WTC11 (cell line): ENCODE measurements at regions not wholly inside any gene's neighbourhood (a gene's known extent, or its start where the extent isn't known, plus 50 kb on each side); places are given as distances from the start of the nearest gene placed in this dataset.

Experiments used
- ATAC-seq: fragments of 200-7000 bp; cut with Tn5 transposase; 2 replicates; pipeline ENCODE4 v1.10.0; 2021; ENCODE audit warnings: mild to moderate bottlenecking, moderate library complexity
- CTCF ChIA-PET: fragments of 300-600 bp; sonication (Branson Sonifier 250); formaldehyde crosslinking; loops from one replicate; lab custom pipeline; 2021; ENCODE audit warnings: antibody characterized with exemption; lab: Charles Lee
- POLR2A ChIA-PET: fragments of 350-600 bp; sonication (Branson Sonifier 250); formaldehyde crosslinking; loops from one replicate; lab custom pipeline; 2021; ENCODE audit warnings: antibody characterized with exemption; lab: Charles Lee
- DNase-seq: peaks from one replicate; pipeline ENCODE4 v3.0.0; 2021; ENCODE audit warnings: low spot score
- H3K27ac Mint-ChIP-seq: 2 replicates; pipeline ENCODE4 v1.8.0; 2021; ENCODE audit warnings: mixed read lengths
- H3K27me3 Mint-ChIP-seq: 2 replicates; pipeline ENCODE4 v1.8.0; 2021; ENCODE audit warnings: low read depth, mild to moderate bottlenecking, moderate library complexity, mixed read lengths
- H3K36me3 Mint-ChIP-seq: 2 replicates; pipeline ENCODE4 v1.8.0; 2021; ENCODE audit warnings: mixed read lengths
- H3K4me1 Mint-ChIP-seq: 2 replicates; pipeline ENCODE4 v1.8.0; 2022; ENCODE audit warnings: mixed read lengths
- H3K4me3 Mint-ChIP-seq: 2 replicates; pipeline ENCODE4 v1.8.0; 2021; ENCODE audit warnings: mild to moderate bottlenecking, moderate library complexity, mixed read lengths
- H3K9me3 Mint-ChIP-seq: 2 replicates; pipeline ENCODE4 v1.8.0; 2021; ENCODE audit warnings: mixed read lengths
- ATF6 ChIP-seq: sonication (generic); formaldehyde crosslinking; IDR thresholded peaks from 2 replicates; pipeline ENCODE4 v1.8.1; 2023; ENCODE audit warnings: mild to moderate bottlenecking, missing genetic modification reagents
- CBFB ChIP-seq: sonication (generic); formaldehyde crosslinking; IDR thresholded peaks from 2 replicates; pipeline ENCODE4 v1.8.1; 2022; ENCODE audit warnings: mild to moderate bottlenecking, low read depth, missing genetic modification reagents
- GRHL2 ChIP-seq: fragments of 250-450 bp; sonication (Bioruptor Pico); IDR thresholded peaks from 2 replicates; pipeline ENCODE4 v1.8.0; 2022; ENCODE audit warnings: mild to moderate bottlenecking, moderate library complexity; ENCODE audit not compliant: insufficient replicate concordance, severe bottlenecking
- JUN ChIP-seq: sonication (generic); formaldehyde crosslinking; IDR thresholded peaks from 2 replicates; pipeline ENCODE4 v1.8.0; 2023; ENCODE audit warnings: mild to moderate bottlenecking, missing genetic modification reagents
- NR3C1 ChIP-seq: sonication (generic); formaldehyde crosslinking; conservative IDR thresholded peaks from 2 replicates; pipeline ENCODE4 v1.8.1; 2023; ENCODE audit warnings: low read depth, mild to moderate bottlenecking, missing genetic modification reagents
- PREB ChIP-seq: sonication (generic); formaldehyde crosslinking; IDR thresholded peaks from 2 replicates; pipeline ENCODE4 v1.8.1; 2022; ENCODE audit warnings: mild to moderate bottlenecking, missing genetic modification reagents, moderate library complexity, borderline replicate concordance
- SMAD4 ChIP-seq: sonication (generic); formaldehyde crosslinking; IDR thresholded peaks from 2 replicates; pipeline ENCODE4 v1.8.0; 2022; ENCODE audit warnings: mild to moderate bottlenecking, missing genetic modification reagents
- SP1 ChIP-seq: sonication (generic); formaldehyde crosslinking; conservative IDR thresholded peaks from 2 replicates; pipeline ENCODE4 v1.8.1; 2022; ENCODE audit warnings: missing genetic modification reagents
- STAT6 ChIP-seq: sonication (generic); formaldehyde crosslinking; conservative IDR thresholded peaks from 2 replicates; pipeline ENCODE4 v1.8.1; 2023; ENCODE audit warnings: mild to moderate bottlenecking, low read depth, missing genetic modification reagents, moderate library complexity
- TCF7 ChIP-seq: sonication (generic); formaldehyde crosslinking; IDR thresholded peaks from 2 replicates; pipeline ENCODE4 v1.8.0; 2022; ENCODE audit warnings: mild to moderate bottlenecking, low read depth, missing genetic modification reagents, moderate library complexity
- TEAD4 ChIP-seq: sonication (generic); formaldehyde crosslinking; IDR thresholded peaks from 2 replicates; pipeline ENCODE4 v1.8.0; 2022; ENCODE audit warnings: mild to moderate bottlenecking, missing genetic modification reagents
- ZNF232 ChIP-seq: sonication (generic); formaldehyde crosslinking; IDR thresholded peaks from 2 replicates; pipeline ENCODE4 v1.8.0; 2022; ENCODE audit warnings: mild to moderate bottlenecking, missing genetic modification reagents
- ZNF263 ChIP-seq: sonication (generic); formaldehyde crosslinking; IDR thresholded peaks from 2 replicates; pipeline ENCODE4 v1.8.1; 2022; ENCODE audit warnings: low read depth, mild to moderate bottlenecking, moderate library complexity, missing genetic modification reagents
- ZNF281 ChIP-seq: sonication (generic); formaldehyde crosslinking; IDR thresholded peaks from 2 replicates; pipeline ENCODE4 v1.8.0; 2023; ENCODE audit warnings: mild to moderate bottlenecking, missing genetic modification reagents
- ZNF317 ChIP-seq: sonication (generic); formaldehyde crosslinking; IDR thresholded peaks from 2 replicates; pipeline ENCODE4 v1.8.1; 2023; ENCODE audit warnings: low read depth, mild to moderate bottlenecking, moderate library complexity, missing genetic modification reagents, borderline replicate concordance
- TF ChIP-seq, protein P1 (sequence below): sonication (generic); formaldehyde crosslinking; IDR thresholded peaks from 2 replicates; pipeline ENCODE4 v1.8.1; 2023; ENCODE audit warnings: mild to moderate bottlenecking, missing genetic modification reagents, moderate library complexity
- TF ChIP-seq, protein P2 (sequence below): sonication (generic); formaldehyde crosslinking; IDR thresholded peaks from 2 replicates; pipeline ENCODE4 v1.8.0; 2023; ENCODE audit warnings: missing genetic modification reagents
- TF ChIP-seq, protein P3 (sequence below): sonication (generic); formaldehyde crosslinking; IDR thresholded peaks from 2 replicates; pipeline ENCODE4 v1.8.1; 2022; ENCODE audit warnings: mild to moderate bottlenecking, moderate library complexity, missing genetic modification reagents

DNA sequence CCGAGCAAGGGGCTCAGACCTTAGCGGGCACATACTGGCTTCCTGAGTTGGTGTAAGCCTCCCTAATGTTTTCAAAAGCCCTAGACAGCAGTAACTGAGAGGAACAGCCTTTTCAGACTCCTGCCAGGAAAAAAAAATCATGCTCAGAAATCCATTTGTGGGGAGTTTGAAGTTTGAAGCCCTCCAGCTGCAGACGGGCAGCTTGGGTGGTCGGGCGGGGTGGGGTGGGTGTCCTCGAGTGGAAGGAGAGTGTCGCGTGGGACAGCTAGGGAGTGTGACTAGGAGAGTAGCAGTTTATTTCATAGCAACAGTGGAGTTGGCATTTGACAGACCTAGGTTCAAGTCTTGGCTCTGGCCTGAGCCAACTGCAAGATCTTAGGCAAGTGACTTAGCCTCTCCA, 90.7 kb upstream of the PITX1 start (continued):
- TF ChIP-seq STAT6 (no peak), ZNF232 (CRISPR knock-in tag) (no peak), SMAD4 (no peak)

DNA sequence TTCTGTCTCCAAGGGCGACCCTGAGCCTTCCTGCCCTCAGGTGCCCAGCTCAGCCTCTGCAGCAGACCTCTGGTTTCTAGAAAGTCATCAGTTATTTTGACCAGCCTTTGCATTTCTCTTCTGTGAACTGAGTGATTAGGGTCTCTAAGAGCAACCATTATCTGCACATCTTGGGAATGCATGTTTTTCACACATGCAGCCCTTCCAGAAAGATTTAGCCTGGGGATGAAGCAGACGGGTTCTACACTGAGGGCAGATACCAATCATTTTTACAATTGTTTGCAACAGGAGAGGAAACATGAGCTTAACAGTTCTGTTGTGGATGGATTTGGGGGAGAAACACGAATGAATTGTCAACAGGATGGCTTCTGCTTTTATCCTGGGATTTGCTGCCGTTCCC, 90.1 kb upstream of the PITX1 start:
- POLR2A ChIA-PET: no interaction called here

GRCh38 chr5:135122797-135123196, 88.8 kb upstream of the PITX1 start:
- ChIA-PET POLR2A (interaction anchor here (0.8 kb wide), 1 partner anchor 80 kb away, joined by 3 read pairs; no protein-coding TSS in a partner anchor), CTCF (no interaction called here)
- Mint-ChIP-seq H3K4me3 (no peak overlapping the region), H3K4me1 (no peaks in the 10 kb centered on the region), H3K27ac (no peak overlapping the region), H3K36me3 (no peaks in the 10 kb centered on the region), H3K27me3 (peaks cover 5% of the 10 kb centered on the region), H3K9me3 (no peaks in the 10 kb centered on the region)
- ATAC-seq: no peak
- no peak for TF ChIP-seq GRHL2 (CRISPR knock-in tag)
- DNase-seq: no peak

More for the DNA sequence above, 90.1 kb upstream of the PITX1 start:
- H3K9me3 Mint-ChIP-seq: no peaks in the 10 kb centered on the region
- H3K27ac Mint-ChIP-seq: no peak overlapping the region
- CTCF ChIA-PET: interaction anchor here (0.7 kb wide), 1 partner anchor 10 kb away, joined by 4 read pairs; no protein-coding TSS in a partner anchor
- TF ChIP-seq ATF6: no peak
- TF ChIP-seq SMAD4: no peak
- TF ChIP-seq, protein P1, sequence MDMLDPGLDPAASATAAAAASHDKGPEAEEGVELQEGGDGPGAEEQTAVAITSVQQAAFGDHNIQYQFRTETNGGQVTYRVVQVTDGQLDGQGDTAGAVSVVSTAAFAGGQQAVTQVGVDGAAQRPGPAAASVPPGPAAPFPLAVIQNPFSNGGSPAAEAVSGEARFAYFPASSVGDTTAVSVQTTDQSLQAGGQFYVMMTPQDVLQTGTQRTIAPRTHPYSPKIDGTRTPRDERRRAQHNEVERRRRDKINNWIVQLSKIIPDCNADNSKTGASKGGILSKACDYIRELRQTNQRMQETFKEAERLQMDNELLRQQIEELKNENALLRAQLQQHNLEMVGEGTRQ (CRISPR knock-in tag): no peak
- no peak for TF ChIP-seq CBFB
- no peak for TF ChIP-seq NR3C1 (CRISPR knock-in tag)
- TF ChIP-seq, protein P2, sequence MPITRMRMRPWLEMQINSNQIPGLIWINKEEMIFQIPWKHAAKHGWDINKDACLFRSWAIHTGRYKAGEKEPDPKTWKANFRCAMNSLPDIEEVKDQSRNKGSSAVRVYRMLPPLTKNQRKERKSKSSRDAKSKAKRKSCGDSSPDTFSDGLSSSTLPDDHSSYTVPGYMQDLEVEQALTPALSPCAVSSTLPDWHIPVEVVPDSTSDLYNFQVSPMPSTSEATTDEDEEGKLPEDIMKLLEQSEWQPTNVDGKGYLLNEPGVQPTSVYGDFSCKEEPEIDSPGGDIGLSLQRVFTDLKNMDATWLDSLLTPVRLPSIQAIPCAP (CRISPR knock-in tag): no peak
- TF ChIP-seq JUN (CRISPR knock-in tag): no peak
- no peak for TF ChIP-seq ZNF317 (CRISPR knock-in tag)
- ATAC-seq (no peak), DNase-seq (no peak)
- no peaks in the 10 kb centered on the region for H3K4me1 Mint-ChIP-seq
- H3K4me3 Mint-ChIP-seq: no peak overlapping the region
- peaks cover 3% of the 10 kb centered on the region for H3K27me3 Mint-ChIP-seq
- no peaks in the 10 kb centered on the region for H3K36me3 Mint-ChIP-seq

DNA sequence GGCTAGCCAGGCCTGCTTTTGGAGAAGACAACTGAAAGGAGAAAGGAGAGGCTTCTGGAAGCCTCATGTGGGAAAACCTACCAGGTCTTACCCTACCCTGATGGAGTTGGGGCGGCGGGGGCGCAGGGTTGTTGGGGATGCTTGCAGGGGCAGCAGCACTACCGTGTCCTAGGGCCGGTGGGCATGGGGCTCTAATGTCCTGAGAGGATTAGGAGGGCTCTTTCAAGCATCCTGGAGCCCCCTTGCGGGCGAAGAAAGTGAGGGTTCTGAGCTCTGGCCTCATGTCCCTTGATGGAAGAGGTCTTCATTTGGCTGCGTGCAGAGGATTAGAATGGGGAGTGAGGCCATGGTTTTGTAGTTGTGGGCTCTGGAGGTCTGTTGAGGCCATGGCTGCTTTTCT, 86.9 kb upstream of the PITX1 start:
- Mint-ChIP-seq H3K27me3 (peaks cover 5% of the 10 kb centered on the region), H3K36me3 (no peaks in the 10 kb centered on the region), H3K9me3 (no peaks in the 10 kb centered on the region), H3K4me1 (no peaks in the 10 kb centered on the region), H3K4me3 (no peak overlapping the region), H3K27ac (no peak overlapping the region)
- ATAC-seq (peak; percentile 78), DNase-seq (peak; percentile 57)
- ChIA-PET POLR2A (no interaction called here), CTCF (interaction anchor here (0.6 to 2.4 kb wide), 11 partner anchors 8 to 96 kb away, joined by 3 to 6 read pairs (median 4); no protein-coding TSS in a partner anchor)
- TF ChIP-seq TCF7 (CRISPR knock-in tag): no peak
- no peak for TF ChIP-seq TEAD4 (CRISPR knock-in tag)
- TF ChIP-seq ZNF281 (CRISPR knock-in tag): no peak
- no peak for TF ChIP-seq PREB (CRISPR knock-in tag)
- TF ChIP-seq SP1 (CRISPR knock-in tag): no peak
- TF ChIP-seq ZNF263 (CRISPR knock-in tag): no peak
- TF ChIP-seq, protein P3, sequence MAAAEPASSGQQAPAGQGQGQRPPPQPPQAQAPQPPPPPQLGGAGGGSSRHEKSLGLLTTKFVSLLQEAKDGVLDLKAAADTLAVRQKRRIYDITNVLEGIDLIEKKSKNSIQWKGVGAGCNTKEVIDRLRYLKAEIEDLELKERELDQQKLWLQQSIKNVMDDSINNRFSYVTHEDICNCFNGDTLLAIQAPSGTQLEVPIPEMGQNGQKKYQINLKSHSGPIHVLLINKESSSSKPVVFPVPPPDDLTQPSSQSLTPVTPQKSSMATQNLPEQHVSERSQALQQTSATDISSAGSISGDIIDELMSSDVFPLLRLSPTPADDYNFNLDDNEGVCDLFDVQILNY (CRISPR knock-in tag): no peak
